AG08396 (cell line): ENCODE measurements at regions not wholly inside any gene's neighbourhood (a gene's known extent, or its start where the extent isn't known, plus 50 kb on each side); places are given as distances from the start of the nearest gene placed in this dataset.

Experiments used
- DNase-seq: peaks from one replicate; pipeline ENCODE4 v3.0.0; 2012; ENCODE audit warnings: low spot score, mixed read lengths

GRCh38 chr1:79603843-79604242, 597.3 kb upstream of the ADGRL4 start:
- peak; percentile 2 for DNase-seq

- DNase-seq: no peak
Measured at GRCh38 chr1:79599257-79599656, 592.7 kb upstream of the ADGRL4 start.

GRCh38 chr1:79595931-79596330, 589.4 kb upstream of the ADGRL4 start:
- DNase-seq: no peak

- no peak for DNase-seq
Measured at GRCh38 chr1:79594121-79594698, 587.7 kb upstream of the ADGRL4 start.

- DNase-seq: no peak
Measured at GRCh38 chr1:79592707-79593106, 586.2 kb upstream of the ADGRL4 start.

GRCh38 chr1:79588719-79589118, 582.2 kb upstream of the ADGRL4 start:
- DNase-seq: no peak

- no peak for DNase-seq
Measured at GRCh38 chr1:79587229-79587628, 580.7 kb upstream of the ADGRL4 start.

GRCh38 chr1:79585801-79586200, 579.3 kb upstream of the ADGRL4 start:
- DNase-seq: no peak

- no peak for DNase-seq
Measured at GRCh38 chr1:79575424-79575823, 568.9 kb upstream of the ADGRL4 start.

- no peak for DNase-seq
Measured at GRCh38 chr1:79568411-79568810, 561.9 kb upstream of the ADGRL4 start.

- no peak for DNase-seq
Measured at GRCh38 chr1:79561521-79561978, 555.0 kb upstream of the ADGRL4 start.

GRCh38 chr1:79556189-79556588, 549.7 kb upstream of the ADGRL4 start:
- DNase-seq: no peak

GRCh38 chr1:79554688-79555087, 548.2 kb upstream of the ADGRL4 start:
- no peak for DNase-seq

- DNase-seq: no peak
Measured at GRCh38 chr1:79551321-79551720, 544.8 kb upstream of the ADGRL4 start.

GRCh38 chr1:79550402-79550801, 543.9 kb upstream of the ADGRL4 start:
- no peak for DNase-seq

GRCh38 chr1:79549201-79549600, 542.7 kb upstream of the ADGRL4 start:
- DNase-seq: no peak

- no peak for DNase-seq
Measured at GRCh38 chr1:79547514-79547913, 541.0 kb upstream of the ADGRL4 start.

- no peak for DNase-seq
Measured at GRCh38 chr1:79543394-79543793, 536.9 kb upstream of the ADGRL4 start.

- no peak for DNase-seq
Measured at GRCh38 chr1:79539001-79539400, 532.5 kb upstream of the ADGRL4 start.

- no peak for DNase-seq
Measured at GRCh38 chr1:79532555-79532954, 526.0 kb upstream of the ADGRL4 start.

- DNase-seq: no peak
Measured at GRCh38 chr1:79531790-79532189, 525.3 kb upstream of the ADGRL4 start.

GRCh38 chr1:79530476-79530875, 523.9 kb upstream of the ADGRL4 start:
- no peak for DNase-seq

- DNase-seq: no peak
Measured at GRCh38 chr1:79530055-79530454, 523.5 kb upstream of the ADGRL4 start.

- no peak for DNase-seq
Measured at GRCh38 chr1:79524126-79524525, 517.6 kb upstream of the ADGRL4 start.
